ENCODE measurements at regions not wholly inside any gene's neighbourhood (a gene's known extent, or its start where the extent isn't known, plus 50 kb on each side); places are given as distances from the start of the nearest gene placed in this dataset.

DNA sequence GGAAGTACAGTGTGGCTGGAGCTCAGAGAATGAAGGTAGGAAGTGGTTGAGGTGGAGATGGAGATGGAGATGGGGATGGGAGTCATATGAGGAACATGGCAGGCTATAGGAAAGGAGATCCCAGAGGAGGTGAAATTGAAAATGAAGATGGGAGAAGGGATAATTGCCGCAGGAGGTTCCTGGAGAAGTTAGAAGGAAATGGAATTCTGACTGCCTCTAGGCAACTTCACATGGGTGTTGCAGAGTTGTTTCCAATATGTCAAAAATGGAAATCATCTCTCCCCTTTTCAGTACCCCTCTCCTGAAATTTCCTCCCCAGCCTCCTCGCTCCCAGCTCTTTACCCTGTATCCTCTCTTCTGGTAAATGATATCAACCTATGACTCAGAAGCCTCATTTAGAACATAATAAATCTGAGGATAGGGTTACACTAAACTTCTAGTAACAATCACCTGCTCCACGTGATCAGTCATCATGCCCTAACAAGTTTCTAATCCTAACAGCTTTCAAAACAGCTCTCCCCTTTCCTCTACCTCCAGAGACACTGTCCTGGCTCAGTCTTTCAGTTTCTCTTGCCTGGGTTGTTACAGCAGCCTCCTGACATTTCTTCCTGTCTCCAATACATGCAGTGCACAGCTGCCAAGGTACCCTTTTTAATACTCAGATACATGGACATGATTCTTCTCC lies 201.9 kb upstream of the RBMS1 start:
- intact Hi-C loops (cut with DNase I) = no loop called here
- DNase-seq (ENCODE audit: low spot score in 2 of 2) = no peak
- no peak overlapping the region for H3K27ac ChIP-seq

DNA sequence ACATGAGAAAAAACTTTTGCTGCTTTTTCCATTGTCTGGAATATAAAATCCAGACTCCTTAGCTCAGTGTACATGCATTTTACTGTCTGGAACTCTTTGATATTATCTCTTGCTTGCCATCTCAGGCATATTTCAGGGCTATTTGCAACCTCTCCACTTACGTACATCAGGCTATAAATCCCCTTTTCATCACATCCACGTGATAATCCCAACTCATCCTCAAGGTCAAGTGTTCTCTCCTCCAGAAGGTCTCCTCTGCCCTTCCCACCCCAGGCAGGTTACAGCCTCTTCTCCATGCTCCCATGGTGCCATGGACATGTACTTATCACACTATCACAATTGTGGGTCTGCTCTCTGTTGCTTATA lies 202.5 kb upstream of the RBMS1 start:
- Histone ChIP-seq H3K27me3 (no peaks in the 10 kb centered on the region), H3K4me3 (no peak overlapping the region), H3K9me3 (no peaks in the 10 kb centered on the region), H3K36me3 (no peaks in the 10 kb centered on the region), H3K4me1 (no peaks in the 10 kb centered on the region), H3K27ac (no peak overlapping the region)
- intact Hi-C loops (cut with DNase I) = no loop called here
- TF ChIP-seq, protein P1, sequence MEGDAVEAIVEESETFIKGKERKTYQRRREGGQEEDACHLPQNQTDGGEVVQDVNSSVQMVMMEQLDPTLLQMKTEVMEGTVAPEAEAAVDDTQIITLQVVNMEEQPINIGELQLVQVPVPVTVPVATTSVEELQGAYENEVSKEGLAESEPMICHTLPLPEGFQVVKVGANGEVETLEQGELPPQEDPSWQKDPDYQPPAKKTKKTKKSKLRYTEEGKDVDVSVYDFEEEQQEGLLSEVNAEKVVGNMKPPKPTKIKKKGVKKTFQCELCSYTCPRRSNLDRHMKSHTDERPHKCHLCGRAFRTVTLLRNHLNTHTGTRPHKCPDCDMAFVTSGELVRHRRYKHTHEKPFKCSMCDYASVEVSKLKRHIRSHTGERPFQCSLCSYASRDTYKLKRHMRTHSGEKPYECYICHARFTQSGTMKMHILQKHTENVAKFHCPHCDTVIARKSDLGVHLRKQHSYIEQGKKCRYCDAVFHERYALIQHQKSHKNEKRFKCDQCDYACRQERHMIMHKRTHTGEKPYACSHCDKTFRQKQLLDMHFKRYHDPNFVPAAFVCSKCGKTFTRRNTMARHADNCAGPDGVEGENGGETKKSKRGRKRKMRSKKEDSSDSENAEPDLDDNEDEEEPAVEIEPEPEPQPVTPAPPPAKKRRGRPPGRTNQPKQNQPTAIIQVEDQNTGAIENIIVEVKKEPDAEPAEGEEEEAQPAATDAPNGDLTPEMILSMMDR (IDR thresholded peaks at IDR 0.05) = no peak
- no peak for DNase-seq (ENCODE audit: low spot score in 2 of 2)

More for the DNA sequence above, 201.9 kb upstream of the RBMS1 start:
- Histone ChIP-seq H3K27me3 (no peaks in the 10 kb centered on the region), H3K4me3 (no peak overlapping the region), H3K4me1 (no peaks in the 10 kb centered on the region), H3K9me3 (no peaks in the 10 kb centered on the region), H3K36me3 (no peaks in the 10 kb centered on the region)
- TF ChIP-seq, protein P1 (IDR thresholded peaks at IDR 0.05) = no peak

DNA sequence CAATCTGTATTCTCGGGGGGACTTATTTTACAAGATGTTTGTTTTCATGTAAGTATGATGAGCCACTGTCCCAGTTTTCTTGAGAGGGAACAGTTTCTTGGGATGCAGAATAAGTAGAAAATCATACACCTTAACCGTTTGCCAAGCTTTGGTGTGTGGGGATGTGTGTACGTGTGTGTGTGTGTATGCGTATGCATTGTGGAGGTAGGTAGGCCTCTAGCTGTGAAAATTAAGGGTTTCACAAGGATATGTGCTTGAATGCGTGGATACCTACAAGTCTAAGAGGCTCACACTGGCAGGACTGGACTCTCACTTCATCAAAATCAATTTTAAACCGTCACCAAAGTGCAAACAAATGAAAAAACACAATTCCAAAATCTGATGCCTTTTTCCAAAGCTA lies 204.2 kb upstream of the RBMS1 start:
- no peak for DNase-seq (ENCODE audit: low spot score in 2 of 2)

DNA sequence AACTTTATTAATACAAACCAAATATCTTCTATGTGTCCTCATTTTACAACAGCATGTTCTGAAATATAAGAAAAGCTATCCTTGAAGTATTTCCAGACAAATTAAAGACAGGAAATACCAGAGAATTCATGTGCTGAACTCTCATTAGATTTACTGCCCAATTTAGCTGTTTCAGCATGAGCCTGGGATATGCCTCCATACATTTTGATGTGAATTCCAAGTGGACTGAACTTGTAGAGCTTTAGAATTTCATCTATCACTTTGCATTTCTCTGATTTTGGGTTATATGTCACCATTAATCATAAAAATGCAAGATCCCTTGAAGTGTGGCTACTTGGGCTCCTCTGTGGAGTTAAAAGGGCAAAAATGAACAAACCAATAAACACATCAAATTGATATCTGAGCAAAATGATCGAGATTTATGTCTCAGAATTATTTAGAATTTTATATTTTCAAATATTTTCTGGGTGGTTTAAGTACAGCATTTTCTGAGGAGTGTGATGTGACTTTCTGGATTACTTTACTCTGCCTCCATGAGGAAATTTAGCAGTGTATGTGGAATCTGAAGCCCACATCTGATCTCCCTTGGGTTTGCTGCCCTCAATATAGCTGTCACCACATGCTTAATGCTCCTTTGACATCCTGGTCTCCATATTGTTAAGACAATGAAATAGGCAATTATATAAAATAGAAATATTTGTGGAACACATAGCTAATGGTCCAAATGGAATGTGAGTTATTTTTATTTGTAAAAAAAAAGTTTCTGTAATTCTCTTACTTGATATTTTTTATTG lies 206.6 kb upstream of the RBMS1 start:
- no peaks in the 10 kb centered on the region for H3K4me1 ChIP-seq
- TF ChIP-seq, protein P1 (IDR thresholded peaks at IDR 0.05) = no peak
- H3K27me3 ChIP-seq = no peaks in the 10 kb centered on the region
- H3K9me3 ChIP-seq = no peaks in the 10 kb centered on the region
- no peak overlapping the region for H3K27ac ChIP-seq
- H3K4me3 ChIP-seq = no peak overlapping the region
- intact Hi-C loops (cut with DNase I) = no loop called here
- no peak for DNase-seq (ENCODE audit: low spot score in 2 of 2)
- no peaks in the 10 kb centered on the region for H3K36me3 ChIP-seq

More for the DNA sequence above, 204.2 kb upstream of the RBMS1 start:
- Histone ChIP-seq H3K9me3 (no peaks in the 10 kb centered on the region), H3K36me3 (no peaks in the 10 kb centered on the region), H3K4me3 (no peak overlapping the region), H3K27ac (no peak overlapping the region), H3K27me3 (no peaks in the 10 kb centered on the region), H3K4me1 (no peaks in the 10 kb centered on the region)
- TF ChIP-seq, protein P1 (IDR thresholded peaks at IDR 0.05) = no peak
- intact Hi-C loops (cut with DNase I) = no loop called here

DNA sequence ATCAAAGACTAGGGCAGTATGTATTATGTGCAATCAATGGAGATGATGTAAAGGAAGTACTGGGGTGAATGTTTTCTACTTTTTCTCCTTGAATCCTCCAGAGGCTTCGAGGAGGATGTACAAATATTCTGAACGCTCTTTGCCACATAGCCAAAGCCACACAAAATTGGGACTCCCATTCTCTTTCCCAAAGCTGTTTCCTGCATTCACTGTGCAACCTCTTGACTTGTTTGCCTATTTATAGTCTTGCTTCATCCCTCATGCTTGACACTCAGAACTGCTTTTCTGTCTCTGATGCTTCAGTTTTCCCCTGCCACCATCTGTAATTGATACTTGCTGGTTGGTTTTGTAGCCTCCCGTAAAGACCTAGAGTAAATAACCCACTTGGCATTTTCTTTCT lies 208.2 kb upstream of the RBMS1 start:
- H3K27me3 ChIP-seq = no peaks in the 10 kb centered on the region
- H3K4me1 ChIP-seq = no peaks in the 10 kb centered on the region
- DNase-seq (ENCODE audit: low spot score in 2 of 2) = no peak
- H3K27ac ChIP-seq = no peak overlapping the region
- TF ChIP-seq, protein P1 (IDR thresholded peaks at IDR 0.05) = no peak
- no peaks in the 10 kb centered on the region for H3K9me3 ChIP-seq
- no peaks in the 10 kb centered on the region for H3K36me3 ChIP-seq
- no peak overlapping the region for H3K4me3 ChIP-seq
- intact Hi-C loops (cut with DNase I) = no loop called here

Measured in ascending aorta (tissue), 2 donors.